ENCODE measurements at regions not wholly inside any gene's neighbourhood (a gene's known extent, or its start where the extent isn't known, plus 50 kb on each side); places are given as distances from the start of the nearest gene placed in this dataset.

GRCh38 chr18:10113121-10114022, 199.6 kb downstream of the VAPA start:
- Histone ChIP-seq H3K9ac (ENCODE audit: control insufficient read depth, extremely low read depth, insufficient read depth, low read length) (no peak overlapping the region), H3K27me3 (ENCODE audit: control insufficient read depth, extremely low read depth, insufficient read depth, low read length) (no peaks in the 10 kb centered on the region), H3K36me3 (ENCODE audit: control insufficient read depth in 2 of 2, extremely low read depth in 1 of 2, insufficient read depth in 2 of 2, low read length in 2 of 2) (no peaks in the 10 kb centered on the region), H3K27ac (ENCODE audit: control insufficient read depth, insufficient read depth, low read length) (no peak overlapping the region), H2AFZ (ENCODE audit: control insufficient read depth, low read length) (no peak overlapping the region), H3K9me3 (ENCODE audit: control insufficient read depth, low read depth, low read length) (no peaks in the 10 kb centered on the region), H3K4me1 (ENCODE audit: control insufficient read depth, extremely low read depth, insufficient read depth, low read length) (no peaks in the 10 kb centered on the region), H3K79me2 (ENCODE audit: control insufficient read depth, insufficient read depth, low read length) (no peaks in the 10 kb centered on the region), H3K4me2 (ENCODE audit: control insufficient read depth, extremely low read depth, insufficient read depth, low read depth, low read length) (no peak overlapping the region), H3K4me3 (ENCODE audit: control insufficient read depth in 2 of 3, extremely low read depth in 1 of 3, insufficient read depth in 2 of 3, low read depth in 1 of 3, low read length in 3 of 3) (no peak overlapping the region), H3K9me1 (ENCODE audit: control insufficient read depth, extremely low read depth, insufficient read depth, low read length) (no peaks in the 10 kb centered on the region), H4K20me1 (ENCODE audit: control insufficient read depth, extremely low read depth, insufficient read depth, low read length) (no peaks in the 10 kb centered on the region)
- no peak for DNase-seq (ENCODE audit: low read depth, low spot score)
- no peak for TF ChIP-seq EZH2 (IDR thresholded peaks at IDR 0.05; ENCODE audit: low read length)
- TF ChIP-seq CTCF (optimal IDR thresholded peaks at IDR 0.05 in 1 of 3, IDR thresholded peaks at IDR 0.05 in 1 of 3, conservative IDR thresholded peaks at IDR 0.05 in 1 of 3; ENCODE audit: extremely low read depth in 1 of 3, insufficient read depth in 2 of 3, low read length in 3 of 3), result no peak
- dilution Hi-C loops (cut with MboI; ENCODE audit: extremely low pct_ligation_motif_present, low sequenced_read_pairs), result no loop called here
- FAIRE-seq, result no peak

GRCh38 chr18:10114717-10115463, 201.1 kb downstream of the VAPA start:
- Histone ChIP-seq H3K79me2 (ENCODE audit: control insufficient read depth, insufficient read depth, low read length) (no peaks in the 10 kb centered on the region), H3K9me1 (ENCODE audit: control insufficient read depth, extremely low read depth, insufficient read depth, low read length) (no peaks in the 10 kb centered on the region), H3K9ac (ENCODE audit: control insufficient read depth, extremely low read depth, insufficient read depth, low read length) (no peak overlapping the region), H3K36me3 (ENCODE audit: control insufficient read depth in 2 of 2, extremely low read depth in 1 of 2, insufficient read depth in 2 of 2, low read length in 2 of 2) (no peaks in the 10 kb centered on the region), H3K27me3 (ENCODE audit: control insufficient read depth, extremely low read depth, insufficient read depth, low read length) (no peaks in the 10 kb centered on the region), H4K20me1 (ENCODE audit: control insufficient read depth, extremely low read depth, insufficient read depth, low read length) (no peaks in the 10 kb centered on the region), H3K4me2 (ENCODE audit: control insufficient read depth, extremely low read depth, insufficient read depth, low read depth, low read length) (no peak overlapping the region), H3K27ac (ENCODE audit: control insufficient read depth, insufficient read depth, low read length) (no peak overlapping the region), H2AFZ (ENCODE audit: control insufficient read depth, low read length) (no peak overlapping the region), H3K4me1 (ENCODE audit: control insufficient read depth, extremely low read depth, insufficient read depth, low read length) (no peaks in the 10 kb centered on the region), H3K4me3 (ENCODE audit: control insufficient read depth in 2 of 3, extremely low read depth in 1 of 3, insufficient read depth in 2 of 3, low read depth in 1 of 3, low read length in 3 of 3) (no peak overlapping the region), H3K9me3 (ENCODE audit: control insufficient read depth, low read depth, low read length) (no peaks in the 10 kb centered on the region)
- dilution Hi-C loops (cut with MboI; ENCODE audit: extremely low pct_ligation_motif_present, low sequenced_read_pairs), result no loop called here
- FAIRE-seq (no peak), DNase-seq (ENCODE audit: low read depth, low spot score) (no peak)
- TF ChIP-seq CTCF (optimal IDR thresholded peaks at IDR 0.05 in 1 of 3, IDR thresholded peaks at IDR 0.05 in 1 of 3, conservative IDR thresholded peaks at IDR 0.05 in 1 of 3; ENCODE audit: extremely low read depth in 1 of 3, insufficient read depth in 2 of 3, low read length in 3 of 3) (no peak), EZH2 (IDR thresholded peaks at IDR 0.05; ENCODE audit: low read length) (no peak)

All from keratinocyte (primary cell).